ENCODE measurements at regions not wholly inside any gene's neighbourhood (a gene's known extent, or its start where the extent isn't known, plus 50 kb on each side); places are given as distances from the start of the nearest gene placed in this dataset.
A peak's percentile ranks its signal among the peaks of the same experiment; 100 is the strongest.

- no peak for FAIRE-seq
Measured at GRCh38 chrX:10821293-10821692, 200.9 kb upstream of the MID1 start.

- FAIRE-seq: no peak
Measured at GRCh38 chrX:10828036-10828435, 207.7 kb upstream of the MID1 start.

GRCh38 chrX:10828640-10829039 is 208.3 kb upstream of the MID1 start:
- FAIRE-seq: no peak

GRCh38 chrX:10831716-10832502 is 211.5 kb upstream of the MID1 start:
- FAIRE-seq: peak; percentile 41

- FAIRE-seq: no peak
Measured at GRCh38 chrX:10833299-10834169, 213.1 kb upstream of the MID1 start.

GRCh38 chrX:10841579-10841978 is 221.2 kb upstream of the MID1 start:
- no peak for FAIRE-seq

GRCh38 chrX:10842646-10843045 is 222.3 kb upstream of the MID1 start:
- FAIRE-seq: no peak

- no peak for FAIRE-seq
Measured at GRCh38 chrX:10847333-10847732, 226.9 kb upstream of the MID1 start.

GRCh38 chrX:10851809-10852208 is 231.4 kb upstream of the MID1 start:
- no peak for FAIRE-seq

GRCh38 chrX:10854594-10854993 is 234.2 kb upstream of the MID1 start:
- FAIRE-seq: no peak

GRCh38 chrX:10855845-10856244 is 235.5 kb upstream of the MID1 start:
- FAIRE-seq: no peak

GRCh38 chrX:10856797-10857196 is 236.4 kb upstream of the MID1 start:
- FAIRE-seq: no peak

- no peak for FAIRE-seq
Measured at GRCh38 chrX:10859353-10859752, 239.0 kb upstream of the MID1 start.

GRCh38 chrX:10875995-10876394 is 235.1 kb upstream of the HCCS start:
- no peak for FAIRE-seq

- no peak for FAIRE-seq
Measured at GRCh38 chrX:10882484-10882883, 228.6 kb upstream of the HCCS start.

- no peak for FAIRE-seq
Measured at GRCh38 chrX:10884246-10884645, 226.9 kb upstream of the HCCS start.

GRCh38 chrX:10892621-10893225 is 218.4 kb upstream of the HCCS start:
- no peak for FAIRE-seq

GRCh38 chrX:10893366-10893765 is 217.8 kb upstream of the HCCS start:
- no peak for FAIRE-seq

GRCh38 chrX:10893976-10894375 is 217.2 kb upstream of the HCCS start:
- FAIRE-seq: no peak

GRCh38 chrX:10897768-10898167 is 213.4 kb upstream of the HCCS start:
- FAIRE-seq: no peak

GRCh38 chrX:10900585-10901289 is 210.4 kb upstream of the HCCS start:
- no peak for FAIRE-seq

- FAIRE-seq: no peak
Measured at GRCh38 chrX:10901290-10901633, 209.9 kb upstream of the HCCS start.

- no peak for FAIRE-seq
Measured at GRCh38 chrX:10902001-10902400, 209.1 kb upstream of the HCCS start.
